Sigmoid colon (tissue), 6 donors: ENCODE measurements at regions not wholly inside any gene's neighbourhood (a gene's known extent, or its start where the extent isn't known, plus 50 kb on each side); places are given as distances from the start of the nearest gene placed in this dataset.

Experiments
- DNase-seq: peaks from one replicate; pipeline ENCODE4 v3.0.0-alpha.2; 2019
- H3K27ac ChIP-seq, 4 donors: fragments of 200-600 bp; sonication (generic); one replicate each; pipeline ENCODE4 v1.5.1; 2016 to 2019; ENCODE audit warnings: mild to moderate bottlenecking in 1 of 4
- H3K27me3 ChIP-seq, 3 donors: fragments of 200-600 bp; sonication (generic); one replicate each; pipeline ENCODE4 v1.5.1; 2019; ENCODE audit warnings: mild to moderate bottlenecking in 1 of 3
- H3K36me3 ChIP-seq, 4 donors: fragments of 200-600 bp; sonication (generic); one replicate each; pipeline ENCODE4 v1.5.1; 2016 to 2019
- H3K4me1 ChIP-seq, 4 donors: fragments of 200-600 bp; sonication (generic); one replicate each; pipeline ENCODE4 v1.5.1; 2017 to 2019
- H3K4me3 ChIP-seq, 4 donors: fragments of 200-600 bp; sonication (generic); one replicate each; pipeline ENCODE4 v1.5.1; 2017 to 2019; ENCODE audit warnings: mild to moderate bottlenecking in 2 of 4, moderate library complexity in 1 of 4
- H3K9me3 ChIP-seq, 4 donors: fragments of 200-600 bp in 3 of 4; sonication (generic) in 3 of 4; one replicate each; pipeline versions ENCODE4 v1.5.1 to v1.6.1; 2013 to 2019
- CTCF ChIP-seq, 4 experiments: fragments of 450-650 bp in 3 of 4; fragments of 200-600 bp in 1 of 4; IDR thresholded peaks; one replicate each; pipeline ENCODE4 v1.5.1; 2016 to 2019; ENCODE audit warnings: antibody characterized with exemption in 4 of 4, mild to moderate bottlenecking in 3 of 4, moderate library complexity in 2 of 4
- EP300 ChIP-seq, 4 donors: sonication (generic); formaldehyde crosslinking; IDR thresholded peaks; one replicate each; pipeline ENCODE4 v1.6.1; 2017; ENCODE audit warnings: antibody characterized with exemption in 4 of 4
- POLR2A ChIP-seq, 2 donors: fragments of 450-650 bp; IDR thresholded peaks; one replicate each; pipeline ENCODE4 v1.6.1; 2016; ENCODE audit warnings: antibody characterized with exemption in 2 of 2, mild to moderate bottlenecking in 2 of 2, moderate library complexity in 2 of 2
- POLR2AphosphoS5 ChIP-seq, 4 donors: sonication (generic); formaldehyde crosslinking; IDR thresholded peaks; one replicate each; pipeline ENCODE4 v1.6.1; 2017; ENCODE audit warnings: antibody characterized with exemption in 4 of 4
- WGBS, 2 donors: extraction: QIAGEN DNeasy Blood & Tissue Kit; methylation state at CpG; one replicate each; pipeline ENCODE4 v1.1.7; 2013; 5-methylcytosine and 5-hydroxymethylcytosine counted together
- intact Hi-C: fragments of 100-400 bp; cut with DNase I; formaldehyde crosslinking; loops from one replicate; pipeline ENCODE4 v1.15.1; 2023
- donor health status: healthy with polysubstance abuse.
- donor health status: healthy.

GRCh38 chr20:37455659-37456058 lies 65.4 kb upstream of the NNAT start:
- Histone ChIP-seq H3K27me3 (no peaks in the 10 kb centered on the region), H3K27ac (no peak overlapping the region), H3K4me3 (no peak overlapping the region), H3K9me3 (peaks cover 0 to 9% (median 5%) of the 10 kb centered on the region in 4 donors), H3K4me1 (no peaks in the 10 kb centered on the region), H3K36me3 (no peaks in the 10 kb centered on the region)
- no peak for DNase-seq
- 88 to 89% methylated on average over 4 of the region's 4 CpGs for WGBS, 2 donors
- intact Hi-C loops: no loop called here
- TF ChIP-seq POLR2A (IDR thresholded peaks at IDR 0.05) (no peak), EP300 (IDR thresholded peaks at IDR 0.05) (no peak), POLR2AphosphoS5 (IDR thresholded peaks at IDR 0.05) (no peak), CTCF (IDR thresholded peaks at IDR 0.05) (no peak)

- DNase-seq: no peak
- intact Hi-C loops: no loop called here
- Histone ChIP-seq H3K9me3 (peaks cover 0 to 9% (median 5%) of the 10 kb centered on the region in 4 donors), H3K4me1 (no peaks in the 10 kb centered on the region), H3K27me3 (no peaks in the 10 kb centered on the region), H3K4me3 (no peak overlapping the region), H3K36me3 (no peaks in the 10 kb centered on the region), H3K27ac (no peak overlapping the region)
- TF ChIP-seq EP300 (IDR thresholded peaks at IDR 0.05): no peak
- 84% methylated on average over 2 of the region's 2 CpGs for WGBS, 2 donors
Observed at GRCh38 chr20:37456948-37457347, 64.1 kb upstream of the NNAT start.

- Histone ChIP-seq H3K27me3 (no peaks in the 10 kb centered on the region), H3K9me3 (peaks cover 0 to 9% (median 5%) of the 10 kb centered on the region in 4 donors), H3K4me1 (no peaks in the 10 kb centered on the region), H3K27ac (no peak overlapping the region), H3K36me3 (no peaks in the 10 kb centered on the region), H3K4me3 (no peak overlapping the region)
- WGBS, 2 donors: 90 to 95% methylated on average over 2 of the region's 2 CpGs
- intact Hi-C loops: no loop called here
- DNase-seq: no peak
- no peak for TF ChIP-seq EP300 (IDR thresholded peaks at IDR 0.05)
- no peak for TF ChIP-seq POLR2AphosphoS5 (IDR thresholded peaks at IDR 0.05)
- TF ChIP-seq POLR2A (IDR thresholded peaks at IDR 0.05): no peak
Observed at GRCh38 chr20:37457921-37458320, 63.1 kb upstream of the NNAT start.

DNA sequence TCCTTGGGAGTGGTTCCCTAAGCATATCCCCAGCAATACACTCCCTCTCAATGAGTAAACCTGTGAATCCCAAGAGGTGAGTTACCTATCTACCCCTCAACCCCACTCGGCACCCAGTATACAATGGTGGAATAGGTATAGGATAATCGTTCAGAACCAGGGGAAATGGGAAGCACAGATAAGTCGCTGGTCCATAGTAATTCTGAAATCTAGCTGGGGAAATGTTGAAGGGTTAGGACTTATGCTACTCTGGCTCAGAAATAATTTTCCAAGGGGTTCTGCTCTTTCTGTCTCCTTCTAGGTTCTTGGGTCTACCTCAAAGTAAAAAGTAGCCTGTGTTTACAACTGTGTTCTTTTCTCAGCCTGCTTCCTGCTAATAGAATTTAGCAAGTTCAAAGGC lies 62.3 kb upstream of the NNAT start:
- TF ChIP-seq POLR2A (IDR thresholded peaks at IDR 0.05) (no peak), POLR2AphosphoS5 (IDR thresholded peaks at IDR 0.05) (no peak), EP300 (IDR thresholded peaks at IDR 0.05) (no peak), CTCF (IDR thresholded peaks at IDR 0.05) (no peak)
- no peak overlapping the region for H3K4me3 ChIP-seq
- intact Hi-C loops: no loop called here
- H3K9me3 ChIP-seq: peaks cover 0 to 9% (median 5%) of the 10 kb centered on the region in 4 donors
- no peak overlapping the region for H3K27ac ChIP-seq
- WGBS, 2 donors: 92 to 93% methylated on average over 3 of the region's 3 CpGs
- no peaks in the 10 kb centered on the region for H3K27me3 ChIP-seq
- H3K36me3 ChIP-seq: no peaks in the 10 kb centered on the region
- DNase-seq: no peak
- no peaks in the 10 kb centered on the region for H3K4me1 ChIP-seq

DNA sequence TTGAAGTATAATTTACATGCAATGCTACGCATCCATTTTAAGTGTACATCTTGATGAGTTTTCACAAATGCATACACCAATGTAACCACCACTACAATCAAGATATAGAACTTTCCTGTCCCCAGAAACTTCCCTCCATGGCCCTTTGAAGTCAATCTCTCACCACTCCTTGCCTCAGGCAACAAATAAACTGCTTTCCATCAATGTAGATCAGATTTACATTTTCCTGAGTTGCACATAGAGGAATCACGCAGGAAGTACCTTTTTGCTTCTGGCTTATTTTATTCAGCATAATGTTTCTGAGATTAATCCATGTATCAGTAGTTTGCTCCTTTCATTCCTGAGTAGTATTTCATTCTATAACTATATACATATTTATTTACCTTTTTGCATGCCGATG lies 59.6 kb upstream of the NNAT start:
- 92 to 94% methylated on average over 3 of the region's 3 CpGs for WGBS, 2 donors
- no peaks in the 10 kb centered on the region for H3K4me1 ChIP-seq
- no peaks in the 10 kb centered on the region for H3K36me3 ChIP-seq
- TF ChIP-seq POLR2A (IDR thresholded peaks at IDR 0.05): no peak
- TF ChIP-seq CTCF (IDR thresholded peaks at IDR 0.05): no peak
- TF ChIP-seq EP300 (IDR thresholded peaks at IDR 0.05): no peak
- no peak for TF ChIP-seq POLR2AphosphoS5 (IDR thresholded peaks at IDR 0.05)
- H3K9me3 ChIP-seq: peaks cover 0 to 9% (median under 1%) of the 10 kb centered on the region in 4 donors
- DNase-seq: no peak
- no peak overlapping the region for H3K27ac ChIP-seq
- intact Hi-C loops: no loop called here
- H3K27me3 ChIP-seq: no peaks in the 10 kb centered on the region
- H3K4me3 ChIP-seq: no peak overlapping the region
